NCI-H2196 treated with DMSO at 0.1 percent for 48 hours (cell line): ENCODE measurements at regions not wholly inside any gene's neighbourhood (a gene's known extent, or its start where the extent isn't known, plus 50 kb on each side); places are given as distances from the start of the nearest gene placed in this dataset.

ENCODE experiments used
- DNase-seq: peaks from one replicate; lab custom pipeline; 2025; ENCODE audit not compliant: unreplicated experiment; lab: John Stamatoyannopoulos, UW

DNA sequence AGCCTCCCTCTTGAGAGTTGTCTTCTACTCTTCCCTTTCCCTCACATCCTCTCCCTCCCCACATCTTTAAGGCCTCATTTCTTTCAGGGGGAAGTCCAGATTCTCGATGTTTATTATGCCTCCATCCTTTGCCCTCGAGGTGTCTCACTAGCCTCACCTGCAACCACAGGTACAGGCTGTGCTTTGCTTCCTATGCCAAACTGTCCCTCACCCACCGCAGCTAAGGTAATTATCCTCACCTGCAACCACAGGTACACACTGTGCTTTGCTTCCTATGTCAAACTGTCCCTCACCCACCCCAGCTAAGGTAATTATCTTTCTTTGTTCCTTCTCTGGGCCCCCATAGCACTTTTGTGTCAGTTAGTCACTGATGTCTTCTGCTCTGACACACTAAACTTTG is 328.1 kb upstream of the SNX7 start:
- no peak for DNase-seq

GRCh38 chr1:98331718-98332311 is 329.7 kb upstream of the SNX7 start:
- no peak for DNase-seq

DNA sequence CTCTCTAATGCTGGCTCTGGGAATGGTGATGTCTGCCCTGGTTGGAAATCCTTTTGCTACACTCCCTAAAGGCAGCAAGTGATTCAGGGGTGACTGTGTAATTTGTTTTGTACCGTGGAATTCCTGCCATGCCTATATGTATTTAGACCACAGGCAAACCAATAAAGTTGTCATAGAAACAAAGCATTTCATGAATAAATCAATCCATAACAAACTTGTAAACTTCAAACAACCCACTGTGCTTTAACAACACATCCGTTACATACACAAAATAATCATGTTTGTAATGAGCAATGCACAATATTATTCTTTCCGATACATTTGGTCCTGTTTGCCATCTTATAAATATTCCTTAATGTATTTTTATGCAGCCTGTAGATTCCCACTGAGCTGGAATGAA is 330.3 kb upstream of the SNX7 start:
- no peak for DNase-seq

GRCh38 chr1:98330224-98330623 is 331.3 kb upstream of the SNX7 start:
- DNase-seq, result no peak

DNA sequence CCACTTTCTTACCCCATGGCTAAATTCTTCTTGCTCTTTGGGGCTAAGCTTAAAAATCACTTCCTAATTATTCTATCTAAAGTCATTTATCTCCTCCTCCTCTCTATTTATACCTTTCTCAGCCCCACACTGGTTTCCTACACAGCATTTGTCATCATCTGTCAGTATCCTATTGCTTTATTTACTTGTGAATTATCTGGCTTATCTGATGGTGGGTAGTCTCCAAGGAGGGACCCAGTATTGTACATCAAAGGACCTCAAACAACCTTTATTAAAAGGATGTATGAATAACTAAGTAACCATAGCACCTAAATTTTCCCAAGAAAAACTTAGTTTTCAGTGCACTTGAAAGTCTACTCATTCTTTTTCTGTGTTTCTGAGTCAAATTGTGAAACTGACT is 332.7 kb upstream of the SNX7 start:
- DNase-seq, result no peak

GRCh38 chr1:98327220-98327861 is 334.2 kb upstream of the SNX7 start:
- DNase-seq, result no peak

DNA sequence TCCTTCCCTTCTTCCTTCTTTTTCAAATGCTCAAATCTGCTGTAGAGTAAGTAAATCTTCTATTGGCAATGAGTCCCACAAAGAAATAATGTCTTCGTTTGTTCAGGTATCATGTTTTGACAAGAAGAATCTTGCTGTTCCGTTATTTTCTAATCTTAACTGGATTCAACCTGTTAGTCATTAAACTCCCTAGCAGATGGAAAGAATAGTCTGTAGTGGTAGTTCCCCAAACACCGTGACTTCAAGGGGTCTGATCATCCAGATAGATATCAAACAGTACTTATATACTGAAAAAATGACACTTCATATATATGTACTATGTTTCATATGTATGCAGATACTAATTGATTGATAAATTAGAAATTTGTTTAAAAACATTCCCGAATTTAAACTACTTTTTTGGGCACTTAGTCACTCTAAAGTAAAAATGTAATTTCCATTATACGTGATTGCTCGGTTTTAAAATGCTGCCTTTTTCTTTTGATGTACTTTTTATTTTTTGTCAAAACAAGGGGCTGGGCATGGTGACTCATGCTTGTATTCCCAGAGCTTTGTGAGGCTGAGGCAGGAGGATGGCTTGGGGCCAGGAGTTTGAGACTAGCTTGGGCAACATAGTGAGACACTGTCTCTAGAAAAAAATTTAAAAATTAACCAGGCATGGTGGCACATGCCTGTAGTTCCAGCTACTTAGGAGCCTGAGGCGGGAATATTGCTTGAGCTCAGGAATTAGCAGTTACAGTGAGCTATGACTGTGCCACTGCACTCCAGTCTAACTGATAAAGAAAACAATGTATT is 335.7 kb upstream of the SNX7 start:
- DNase-seq, result no peak

DNA sequence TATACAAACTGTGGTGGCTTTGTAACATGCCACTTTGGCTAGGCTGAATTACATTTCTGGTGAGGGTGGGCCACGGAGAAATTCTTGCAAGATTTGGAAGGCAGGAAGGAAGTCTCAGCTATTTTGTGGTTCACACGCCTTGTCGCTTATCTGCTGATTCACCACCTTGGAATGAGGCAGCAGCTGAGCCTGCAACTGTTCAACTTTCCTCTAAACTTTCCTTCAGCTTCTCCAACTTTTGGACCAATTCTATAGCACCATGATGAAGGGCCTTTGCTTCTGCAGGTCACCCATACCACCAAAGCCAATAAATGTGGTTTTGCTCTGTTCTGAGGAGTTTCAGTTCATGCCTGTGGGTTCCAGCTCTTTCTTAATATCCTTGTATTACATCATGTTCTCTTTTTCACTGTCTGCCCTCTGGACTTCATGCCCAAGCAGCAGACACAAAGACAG is 337.6 kb upstream of the SNX7 start:
- no peak for DNase-seq

GRCh38 chr1:98323388-98323787 is 338.1 kb upstream of the SNX7 start:
- no peak for DNase-seq

DNA sequence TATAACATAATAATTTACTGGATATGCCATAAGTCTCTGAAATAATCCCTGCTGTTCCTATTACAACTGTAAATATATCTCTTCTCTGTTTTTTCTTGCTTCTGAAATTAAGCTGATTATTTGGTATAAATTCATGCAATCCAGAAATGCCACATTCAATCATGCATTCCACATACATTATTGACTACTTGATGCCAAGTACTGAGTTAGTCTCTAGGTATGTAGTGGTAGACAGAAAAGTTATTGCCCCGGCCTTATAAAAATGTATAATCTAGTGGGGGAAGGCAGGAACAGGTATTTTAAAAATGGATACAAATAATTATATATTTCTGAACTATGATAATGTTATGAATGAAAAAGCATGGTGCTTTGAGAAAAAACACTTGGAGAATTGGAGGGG is 338.6 kb upstream of the SNX7 start:
- no peak for DNase-seq

DNA sequence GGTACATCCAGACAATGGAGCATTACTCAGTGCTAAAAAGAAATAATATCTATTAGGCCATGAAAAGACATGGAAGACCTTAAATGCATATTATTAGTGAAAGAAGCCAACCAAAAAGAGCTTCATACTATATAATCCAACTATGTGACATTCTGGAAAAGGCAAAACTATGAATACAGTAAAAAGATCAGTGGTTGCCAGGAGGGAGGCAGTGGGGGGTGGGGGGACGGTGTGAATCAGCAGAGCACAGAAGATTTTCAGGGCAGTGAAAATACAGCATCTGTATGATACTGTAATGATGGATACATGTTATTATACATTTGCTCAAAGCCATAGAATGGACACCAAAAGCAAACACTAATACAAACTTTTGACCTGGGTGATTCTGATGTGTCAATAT is 339.4 kb upstream of the SNX7 start:
- no peak for DNase-seq

GRCh38 chr1:98321191-98321590 is 340.3 kb upstream of the SNX7 start:
- DNase-seq, result no peak

DNA sequence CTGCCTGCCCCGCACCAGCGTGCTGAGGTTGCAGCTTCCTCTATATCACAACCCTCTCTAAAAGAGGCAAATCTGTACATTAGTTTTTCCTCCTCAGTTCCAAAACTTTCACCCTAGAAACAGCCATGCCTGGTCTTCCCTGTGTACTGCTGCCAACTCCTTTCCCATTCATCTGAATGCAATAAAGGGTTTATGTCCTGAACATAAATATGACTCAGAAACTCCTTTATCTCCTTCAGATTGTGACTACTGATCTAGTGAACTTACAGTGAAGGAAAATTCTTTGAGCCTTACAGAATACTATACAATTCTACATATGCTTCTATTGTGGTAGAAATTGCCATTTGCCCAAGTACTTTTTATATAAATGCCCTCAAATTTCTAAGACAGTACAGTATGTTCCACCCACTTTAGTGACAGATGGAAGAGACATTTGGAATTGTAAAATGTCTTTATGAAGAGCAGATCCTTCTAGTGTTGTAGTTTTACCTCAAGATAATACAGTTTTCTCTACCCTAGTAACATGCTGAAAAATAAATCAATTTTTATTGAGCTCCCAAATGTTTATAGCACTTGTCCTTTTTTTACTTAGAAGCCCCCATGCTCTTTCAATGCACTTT is 345.1 kb upstream of the SNX7 start:
- no peak for DNase-seq

DNA sequence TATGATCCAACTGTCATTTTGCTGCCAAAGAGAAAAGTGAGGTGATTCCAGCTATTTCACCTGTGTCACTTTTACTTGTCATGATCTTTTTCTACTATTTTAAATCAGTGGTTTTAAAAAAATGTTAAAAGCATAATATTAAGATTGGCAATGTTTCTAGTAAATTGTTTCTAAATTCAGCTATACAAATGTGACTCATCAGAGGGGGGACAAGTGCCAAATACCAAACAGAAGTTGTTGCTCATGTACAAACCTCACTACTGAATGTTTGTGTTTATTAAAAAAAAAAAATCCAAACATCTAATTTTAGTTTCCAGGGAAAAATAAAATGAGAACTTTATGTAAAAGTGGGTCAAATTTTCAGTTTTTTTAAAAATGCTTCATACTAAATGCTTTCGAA is 346.2 kb upstream of the SNX7 start:
- DNase-seq, result no peak

- DNase-seq, result no peak
These were observed 346.9 kb upstream of the SNX7 start for GRCh38 chr1:98314601-98315000.

DNA sequence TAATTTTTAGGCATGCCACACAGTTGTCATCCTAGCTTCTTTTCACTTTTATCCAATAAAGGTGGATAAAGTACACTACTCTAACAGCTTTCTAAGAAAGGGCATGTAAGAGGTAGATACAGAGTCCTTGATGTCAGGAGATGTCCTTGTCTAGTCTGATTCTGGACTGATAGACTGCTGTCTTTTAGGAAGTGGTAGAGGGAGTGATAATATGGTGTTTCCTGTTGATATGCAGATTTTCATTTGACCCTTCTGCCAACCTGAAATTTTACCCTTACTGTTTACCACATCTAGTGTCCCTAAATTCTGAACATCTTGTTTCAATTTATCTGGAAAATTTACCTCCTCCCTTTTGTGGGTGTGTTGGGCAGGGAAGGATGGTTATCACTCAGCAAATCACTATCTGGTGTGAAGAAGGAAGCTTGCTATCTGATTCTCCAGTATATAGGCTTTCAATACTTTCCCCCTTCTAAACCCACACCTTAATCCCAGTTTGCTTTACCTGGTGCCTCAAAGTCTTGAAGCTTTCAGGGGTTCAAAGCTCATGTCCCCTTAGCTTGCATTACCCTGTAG is 354.9 kb upstream of the SNX7 start:
- DNase-seq, result no peak

GRCh38 chr1:98305362-98305761 is 356.2 kb upstream of the SNX7 start:
- DNase-seq, result no peak

DNA sequence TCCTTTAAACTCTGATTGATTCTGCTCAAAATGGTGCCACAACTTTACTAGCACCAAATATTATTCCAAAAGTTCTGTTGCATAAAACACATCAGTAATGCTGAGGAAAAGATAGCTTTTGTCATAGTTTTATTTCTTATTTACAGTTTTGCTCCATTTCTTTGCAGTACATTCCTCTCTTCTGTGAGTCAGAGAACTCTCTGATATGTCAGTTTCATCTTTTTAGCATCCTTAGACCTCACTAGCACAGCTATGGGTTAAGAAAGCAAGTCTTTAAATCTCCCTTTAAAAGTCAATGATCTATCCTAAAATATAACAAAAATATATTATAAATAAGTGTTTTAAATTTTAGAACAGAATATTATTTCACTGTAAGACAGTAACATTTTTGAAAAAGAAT is 356.6 kb upstream of the SNX7 start:
- DNase-seq, result no peak

DNA sequence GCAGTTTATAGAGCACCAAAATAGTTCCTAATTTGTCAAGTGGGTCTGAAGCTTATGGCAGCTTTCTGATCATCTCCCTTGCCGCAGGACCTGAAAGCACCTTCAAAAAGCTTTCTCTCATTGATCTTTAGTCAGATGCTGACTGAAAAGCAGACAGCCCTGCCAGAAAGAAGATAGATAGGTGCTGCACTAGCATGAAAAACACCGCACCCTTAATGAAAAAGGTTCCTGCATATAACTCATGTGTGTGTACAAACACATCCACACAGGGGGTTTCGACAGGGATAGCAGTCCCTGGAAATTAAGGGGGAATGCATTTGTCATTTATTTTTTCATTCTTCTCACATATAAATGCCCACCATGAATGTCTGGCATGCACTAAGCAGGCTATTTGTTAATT is 361.7 kb upstream of the SNX7 start:
- DNase-seq, result no peak

DNA sequence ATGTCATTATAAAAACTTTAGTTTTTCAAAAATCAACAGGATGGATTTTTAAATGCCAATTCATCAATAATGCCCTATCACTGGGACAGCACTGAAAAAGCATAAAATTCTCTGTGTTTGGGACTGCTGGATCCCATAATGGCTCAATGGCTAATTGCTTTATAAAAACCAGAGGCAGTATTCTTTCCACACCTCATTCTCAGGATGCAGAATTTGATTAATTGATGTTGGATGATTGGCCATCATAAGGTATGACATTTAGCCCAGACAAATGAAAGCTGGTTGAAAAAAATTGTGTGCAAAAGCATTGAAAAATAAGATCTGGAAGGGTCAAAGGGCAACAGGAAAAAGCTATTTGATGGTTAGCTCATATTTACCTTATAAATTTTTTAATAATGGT is 362.2 kb upstream of the SNX7 start:
- DNase-seq, result no peak

DNA sequence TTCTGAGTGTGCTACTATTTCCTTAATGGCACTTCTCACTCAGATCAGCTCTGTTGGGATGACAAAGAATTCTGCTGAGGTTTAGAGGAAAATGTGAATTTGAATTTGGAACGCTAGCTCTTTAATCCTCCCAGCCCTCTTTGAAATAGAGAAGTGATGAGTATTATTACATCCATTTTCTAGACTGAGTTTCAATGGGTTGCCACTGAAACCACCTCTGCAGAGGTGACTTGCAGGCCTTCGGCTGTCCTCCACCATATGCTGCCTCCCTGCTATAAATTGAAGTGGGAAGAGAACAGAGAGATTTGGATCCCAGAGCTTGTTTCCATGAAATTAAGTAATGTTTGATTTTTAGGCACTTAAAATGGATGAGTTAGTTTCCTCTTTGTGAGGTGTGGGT is 363.2 kb upstream of the SNX7 start:
- DNase-seq, result no peak

DNA sequence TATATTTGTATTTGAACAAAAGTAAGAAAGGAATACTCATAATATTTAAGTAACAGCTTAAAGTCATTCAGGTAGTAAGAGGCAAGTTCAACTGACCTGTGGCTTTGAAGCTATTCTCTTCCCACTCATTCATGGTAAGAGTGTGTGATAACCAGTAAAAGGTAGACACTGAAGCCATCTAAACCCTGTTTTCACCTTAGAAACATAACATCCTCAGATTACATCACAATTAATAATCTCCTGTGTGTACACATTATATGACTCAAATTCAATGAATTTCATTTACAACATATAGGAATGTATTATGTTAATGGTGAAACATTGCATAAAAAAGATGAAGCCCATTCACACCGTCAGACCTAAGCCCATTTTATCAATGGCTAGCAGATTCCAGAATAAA is 364.8 kb upstream of the SNX7 start:
- no peak for DNase-seq
